Parathyroid adenoma (tissue), 2 donors: ENCODE measurements at regions not wholly inside any gene's neighbourhood (a gene's known extent, or its start where the extent isn't known, plus 50 kb on each side); places are given as distances from the start of the nearest gene placed in this dataset.

Source experiments
- H2AFZ ChIP-seq: fragments of 300-600 bp; sonication (generic); one replicate; pipeline ENCODE4 v1.7.0; 2017; ENCODE audit warnings: antibody characterized with exemption, mild to moderate bottlenecking
- H3K27ac ChIP-seq: fragments of 300-600 bp; sonication (generic); one replicate; pipeline ENCODE4 v1.7.0; 2017
- H3K27me3 ChIP-seq: fragments of 300-600 bp; sonication (generic); one replicate; pipeline ENCODE4 v1.7.0; 2017; ENCODE audit warnings: low read length; ENCODE audit not compliant: control insufficient read depth, insufficient read depth
- H3K36me3 ChIP-seq: fragments of 300-600 bp; sonication (generic); one replicate; pipeline ENCODE4 v1.7.0; 2017; ENCODE audit warnings: low read length; ENCODE audit not compliant: control insufficient read depth, insufficient read depth
- H3K4me1 ChIP-seq: fragments of 300-600 bp; sonication (generic); one replicate; pipeline ENCODE4 v1.7.0; 2017; ENCODE audit warnings: control low read depth
- H3K4me2 ChIP-seq: fragments of 300-600 bp; sonication (generic); one replicate; pipeline ENCODE4 v1.7.0; 2017; ENCODE audit warnings: low read length
- H3K4me3 ChIP-seq: fragments of 300-600 bp; sonication (generic); one replicate; pipeline ENCODE4 v1.7.0; 2017; ENCODE audit warnings: low read depth, low read length
- H3K79me2 ChIP-seq: fragments of 300-600 bp; sonication (generic); one replicate; pipeline ENCODE4 v1.7.0; 2017; ENCODE audit warnings: control low read depth
- H3K9ac ChIP-seq: fragments of 300-600 bp; sonication (generic); one replicate; pipeline ENCODE4 v1.7.0; 2017; ENCODE audit warnings: mild to moderate bottlenecking
- H3K9me3 ChIP-seq: fragments of 300-600 bp; sonication (generic); one replicate; pipeline ENCODE4 v1.7.0; 2017; ENCODE audit warnings: low read length; ENCODE audit not compliant: control insufficient read depth
- CTCF ChIP-seq: fragments of 300-600 bp; sonication (generic); IDR thresholded peaks from one replicate; pipeline ENCODE4 v1.7.0; 2017; ENCODE audit warnings: antibody characterized with exemption, mild to moderate bottlenecking
- donor health status: primary hyperparathyroidism.

GRCh38 chr10:114767101-114767985 is 54.2 kb upstream of the FHIP2A start:
- Histone ChIP-seq H3K36me3 (no peaks in the 10 kb centered on the region), H3K27ac (no peak overlapping the region)

DNA sequence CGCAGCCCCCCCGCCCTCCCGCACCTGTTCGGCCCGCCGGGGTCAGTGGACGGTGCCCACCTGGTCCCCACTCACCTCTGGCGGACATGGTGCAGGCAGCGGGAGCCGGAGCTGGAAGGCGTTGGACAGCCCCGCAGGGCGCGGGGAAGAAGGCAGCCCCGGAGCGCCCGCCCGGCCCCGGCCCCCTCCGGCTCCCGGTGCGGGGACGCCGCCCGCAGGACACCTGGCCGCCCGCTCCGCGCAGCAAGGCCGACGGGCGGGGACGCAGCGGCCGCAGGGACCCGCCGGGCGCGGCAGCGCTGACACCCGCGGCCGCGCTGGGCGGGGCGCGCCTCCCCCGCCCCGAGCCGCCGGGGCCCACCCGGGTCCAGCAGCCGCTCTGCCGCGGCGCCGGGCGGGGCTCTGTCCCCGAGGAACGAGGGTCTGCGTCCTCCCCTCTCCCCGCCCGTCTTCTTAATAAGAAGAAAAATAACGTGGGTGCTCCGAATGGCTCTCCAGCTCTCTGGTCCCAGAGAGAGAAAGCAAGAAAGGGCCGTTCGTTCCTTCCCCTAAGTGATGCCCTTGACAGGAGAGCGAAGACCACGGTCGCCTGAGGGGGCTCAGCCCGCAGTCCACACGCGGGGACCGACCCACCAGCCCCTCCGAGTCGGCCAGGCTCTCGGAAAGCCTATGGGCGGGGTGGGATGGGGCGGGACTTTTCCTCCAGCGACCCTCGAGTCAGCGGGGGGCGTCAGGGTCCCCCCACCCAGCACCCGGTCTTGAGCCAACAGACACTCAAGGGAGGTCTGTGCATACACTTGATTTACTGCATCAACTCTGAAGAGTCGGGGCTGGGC is 53.4 kb upstream of the FHIP2A start:
- H3K4me2 ChIP-seq = peak overlapping the region; percentile 80
- peak overlapping the region; percentile 84 for H2AFZ ChIP-seq
- no peak overlapping the region for H3K27ac ChIP-seq
- H3K9ac ChIP-seq = no peak overlapping the region
- H3K4me1 ChIP-seq = peaks cover 5% of the 10 kb centered on the region
- peak overlapping the region; percentile 54 for H3K4me3 ChIP-seq
- TF ChIP-seq CTCF = no peak
- H3K36me3 ChIP-seq = no peaks in the 10 kb centered on the region
- H3K9me3 ChIP-seq = no peaks in the 10 kb centered on the region
- H3K27me3 ChIP-seq = no peaks in the 10 kb centered on the region
- H3K79me2 ChIP-seq = peaks cover 9% of the 10 kb centered on the region

More at GRCh38 chr10:114767101-114767985, 54.2 kb upstream of the FHIP2A start:
- peak overlapping the region; percentile 64 for H2AFZ ChIP-seq
- no peak overlapping the region for H3K9ac ChIP-seq
- H3K4me1 ChIP-seq = peaks cover 5% of the 10 kb centered on the region
- H3K4me2 ChIP-seq = peak overlapping the region; percentile 80
- H3K4me3 ChIP-seq = peak overlapping the region; percentile 54
- H3K27me3 ChIP-seq = no peaks in the 10 kb centered on the region
- TF ChIP-seq CTCF = no peak
- peaks cover 9% of the 10 kb centered on the region for H3K79me2 ChIP-seq
- no peaks in the 10 kb centered on the region for H3K9me3 ChIP-seq

DNA sequence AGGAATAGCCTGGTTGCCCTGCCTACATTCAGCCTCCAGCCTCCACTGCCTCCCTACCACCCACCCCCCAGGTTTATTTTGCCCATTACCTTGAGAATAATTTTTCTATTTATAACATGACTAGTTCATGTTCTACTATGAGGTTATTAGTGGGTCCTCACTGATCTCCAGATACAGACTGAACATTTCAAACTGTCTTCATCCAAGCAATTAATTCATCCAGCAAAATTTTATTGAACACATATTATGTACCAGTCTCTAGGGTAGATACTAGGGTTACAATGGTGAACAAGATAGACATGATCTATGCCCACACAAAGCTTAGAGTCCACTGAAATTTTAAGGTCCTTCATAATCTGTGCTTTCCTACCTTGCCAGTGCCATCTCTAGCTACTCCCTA is 51.6 kb upstream of the FHIP2A start:
- peaks cover 5% of the 10 kb centered on the region for H3K4me1 ChIP-seq
- TF ChIP-seq CTCF = no peak
- H3K4me2 ChIP-seq = no peak overlapping the region
- H3K9me3 ChIP-seq = no peaks in the 10 kb centered on the region
- no peak overlapping the region for H3K27ac ChIP-seq
- H3K36me3 ChIP-seq = no peaks in the 10 kb centered on the region
- no peaks in the 10 kb centered on the region for H3K27me3 ChIP-seq
- H3K4me3 ChIP-seq = no peak overlapping the region
- H3K79me2 ChIP-seq = peaks cover 6% of the 10 kb centered on the region
- H2AFZ ChIP-seq = no peak overlapping the region
- no peak overlapping the region for H3K9ac ChIP-seq

DNA sequence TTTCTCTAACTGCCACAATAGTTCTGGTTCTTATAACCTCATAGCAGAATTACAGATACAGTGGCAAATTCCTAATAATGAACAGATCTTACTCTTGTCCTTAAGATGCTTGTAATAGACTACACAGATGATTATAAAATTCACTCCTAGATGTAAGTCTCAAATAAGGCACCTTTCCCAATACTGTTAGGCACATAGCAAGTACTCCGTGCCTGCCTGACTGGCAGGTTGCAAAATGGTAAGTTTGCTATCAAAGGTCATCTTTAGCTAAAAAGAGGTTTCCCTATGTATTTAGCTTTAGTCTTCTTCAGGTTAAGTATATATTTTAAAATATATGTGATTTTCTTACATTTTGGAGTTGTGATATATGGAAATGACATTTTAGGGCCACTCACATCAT is 50.4 kb upstream of the FHIP2A start:
- Histone ChIP-seq H3K36me3 (no peaks in the 10 kb centered on the region), H3K9ac (no peak overlapping the region), H2AFZ (no peak overlapping the region), H3K27ac (no peak overlapping the region), H3K9me3 (no peaks in the 10 kb centered on the region), H3K4me1 (peaks cover 5% of the 10 kb centered on the region), H3K4me3 (no peak overlapping the region), H3K79me2 (peaks cover 3% of the 10 kb centered on the region), H3K4me2 (no peak overlapping the region), H3K27me3 (no peaks in the 10 kb centered on the region)
- TF ChIP-seq CTCF = no peak
